GM21717 (cell line): ENCODE measurements at regions not wholly inside any gene's neighbourhood (a gene's known extent, or its start where the extent isn't known, plus 50 kb on each side); places are given as distances from the start of the nearest gene placed in this dataset.

Experiments
- ATAC-seq: cut with Tn5 transposase; IDR thresholded peaks from one replicate; pipeline ENCODE4 v1.9.1; 2021; ENCODE audit warnings: mild to moderate bottlenecking, moderate library complexity; ENCODE audit not compliant: unreplicated experiment

GRCh38 chr1:199716729-199717128 lies 310.8 kb upstream of the NR5A2 start:
- no peak for ATAC-seq

- ATAC-seq = no peak
These were observed 308.2 kb upstream of the NR5A2 start for GRCh38 chr1:199719156-199719842.

GRCh38 chr1:199720496-199720895 lies 307.0 kb upstream of the NR5A2 start:
- no peak for ATAC-seq

GRCh38 chr1:199721001-199721400 lies 306.5 kb upstream of the NR5A2 start:
- no peak for ATAC-seq

GRCh38 chr1:199723250-199723956 lies 304.1 kb upstream of the NR5A2 start:
- no peak for ATAC-seq

- ATAC-seq = no peak
These were observed 303.5 kb upstream of the NR5A2 start for GRCh38 chr1:199724049-199724448.

- ATAC-seq = peak; percentile 90
These were observed 302.4 kb upstream of the NR5A2 start for GRCh38 chr1:199725002-199725565.

- no peak for ATAC-seq
These were observed 299.8 kb upstream of the NR5A2 start for GRCh38 chr1:199727682-199728081.

GRCh38 chr1:199728345-199728744 lies 299.2 kb upstream of the NR5A2 start:
- ATAC-seq = no peak

- ATAC-seq = no peak
These were observed 294.4 kb upstream of the NR5A2 start for GRCh38 chr1:199733125-199733524.

GRCh38 chr1:199734186-199734585 lies 293.3 kb upstream of the NR5A2 start:
- ATAC-seq = no peak

- no peak for ATAC-seq
These were observed 291.9 kb upstream of the NR5A2 start for GRCh38 chr1:199735660-199736059.

GRCh38 chr1:199736646-199737045 lies 290.9 kb upstream of the NR5A2 start:
- no peak for ATAC-seq

GRCh38 chr1:199741586-199741985 lies 285.9 kb upstream of the NR5A2 start:
- no peak for ATAC-seq

- ATAC-seq = no peak
These were observed 285.0 kb upstream of the NR5A2 start for GRCh38 chr1:199742547-199742946.

- no peak for ATAC-seq
These were observed 284.3 kb upstream of the NR5A2 start for GRCh38 chr1:199743227-199743626.

- no peak for ATAC-seq
These were observed 280.7 kb upstream of the NR5A2 start for GRCh38 chr1:199746666-199747384.

- no peak for ATAC-seq
These were observed 279.5 kb upstream of the NR5A2 start for GRCh38 chr1:199747984-199748383.

GRCh38 chr1:199751506-199751905 lies 276.0 kb upstream of the NR5A2 start:
- no peak for ATAC-seq

GRCh38 chr1:199751962-199752687 lies 275.4 kb upstream of the NR5A2 start:
- no peak for ATAC-seq

- ATAC-seq = no peak
These were observed 274.9 kb upstream of the NR5A2 start for GRCh38 chr1:199752688-199753027.
